ENCODE measurements at regions not wholly inside any gene's neighbourhood (a gene's known extent, or its start where the extent isn't known, plus 50 kb on each side); places are given as distances from the start of the nearest gene placed in this dataset.

- DNase-seq (ENCODE audit: low read depth): no peak
Observed at GRCh38 chr6:40075056-40075590, 140.9 kb upstream of the MOCS1 start.

GRCh38 chr6:40074306-40075055 lies 140.2 kb upstream of the MOCS1 start:
- DNase-seq (ENCODE audit: low read depth): no peak

- DNase-seq (ENCODE audit: low read depth): no peak
Observed at GRCh38 chr6:40066372-40066771, 132.1 kb upstream of the MOCS1 start.

GRCh38 chr6:40056865-40057264 lies 122.6 kb upstream of the MOCS1 start:
- no peak for DNase-seq (ENCODE audit: low read depth)

- no peak for DNase-seq (ENCODE audit: low read depth)
Observed at GRCh38 chr6:40054602-40055001, 120.3 kb upstream of the MOCS1 start.

GRCh38 chr6:40054186-40054585 lies 119.9 kb upstream of the MOCS1 start:
- no peak for DNase-seq (ENCODE audit: low read depth)

GRCh38 chr6:40049128-40049527 lies 114.9 kb upstream of the MOCS1 start:
- DNase-seq (ENCODE audit: low read depth): no peak

GRCh38 chr6:40044196-40044595 lies 109.9 kb upstream of the MOCS1 start:
- DNase-seq (ENCODE audit: low read depth): no peak

- DNase-seq (ENCODE audit: low read depth): no peak
Observed at GRCh38 chr6:40042232-40042631, 108.0 kb upstream of the MOCS1 start.

GRCh38 chr6:40039042-40039441 lies 104.8 kb upstream of the MOCS1 start:
- DNase-seq (ENCODE audit: low read depth): no peak

- no peak for DNase-seq (ENCODE audit: low read depth)
Observed at GRCh38 chr6:40038626-40039025, 104.4 kb upstream of the MOCS1 start.

- DNase-seq (ENCODE audit: low read depth): no peak
Observed at GRCh38 chr6:40037271-40037670, 103.0 kb upstream of the MOCS1 start.

- no peak for DNase-seq (ENCODE audit: low read depth)
Observed at GRCh38 chr6:40036186-40036585, 101.9 kb upstream of the MOCS1 start.

GRCh38 chr6:40028449-40028848 lies 94.2 kb upstream of the MOCS1 start:
- no peak for DNase-seq (ENCODE audit: low read depth)

GRCh38 chr6:40022867-40023266 lies 88.6 kb upstream of the MOCS1 start:
- DNase-seq (ENCODE audit: low read depth): no peak

GRCh38 chr6:40020166-40020565 lies 85.9 kb upstream of the MOCS1 start:
- no peak for DNase-seq (ENCODE audit: low read depth)

- DNase-seq (ENCODE audit: low read depth): no peak
Observed at GRCh38 chr6:40015530-40015929, 81.3 kb upstream of the MOCS1 start.

- no peak for DNase-seq (ENCODE audit: low read depth)
Observed at GRCh38 chr6:40011844-40012243, 77.6 kb upstream of the MOCS1 start.

- DNase-seq (ENCODE audit: low read depth): no peak
Observed at GRCh38 chr6:40000964-40001515, 66.8 kb upstream of the MOCS1 start.

- DNase-seq (ENCODE audit: low read depth): no peak
Observed at GRCh38 chr6:39999006-39999867, 65.0 kb upstream of the MOCS1 start.

GRCh38 chr6:39998126-39998525 lies 63.9 kb upstream of the MOCS1 start:
- no peak for DNase-seq (ENCODE audit: low read depth)

GRCh38 chr6:39997101-39997635 lies 62.9 kb upstream of the MOCS1 start:
- DNase-seq (ENCODE audit: low read depth): no peak

- no peak for DNase-seq (ENCODE audit: low read depth)
Observed at GRCh38 chr6:39995633-39996032, 61.4 kb upstream of the MOCS1 start.

All from stromal cell of bone marrow (primary cell).